ENCODE measurements at regions not wholly inside any gene's neighbourhood (a gene's known extent, or its start where the extent isn't known, plus 50 kb on each side); places are given as distances from the start of the nearest gene placed in this dataset.
"Not testable (repeated sequence)": the region's sequence is repeated elsewhere in the genome, so short reads cannot be mapped to it uniquely, and the experiment has no call there.

- DNase-seq (ENCODE audit: insufficient read length, low spot score), result no peak
- no peak for FAIRE-seq
These were observed 1569.0 kb downstream of the OLFM4 start for GRCh38 chr13:54597540-54598088.

GRCh38 chr13:54599413-54599812 lies 1570.8 kb downstream of the OLFM4 start:
- no peak for TF ChIP-seq SPI1 (IDR thresholded peaks at IDR 0.05; ENCODE audit: low read depth, low read length)
- DNase-seq (ENCODE audit: insufficient read length, low spot score) (no peak), FAIRE-seq (no peak)

More at GRCh38 chr13:54597540-54598088, 1569.0 kb downstream of the OLFM4 start:
- no peak for TF ChIP-seq TAF1 (IDR thresholded peaks at IDR 0.05; ENCODE audit: low read depth, low read length)
- TF ChIP-seq POLR2AphosphoS5 (IDR thresholded peaks at IDR 0.05; ENCODE audit: low read depth, low read length), result no peak
- no peak for TF ChIP-seq PAX5 (IDR thresholded peaks at IDR 0.05; ENCODE audit: insufficient read depth, low read length, severe bottlenecking)
- TF ChIP-seq POLR2A (IDR thresholded peaks at IDR 0.05; ENCODE audit: low read depth, low read length), result no peak
- TF ChIP-seq SPI1 (IDR thresholded peaks at IDR 0.05; ENCODE audit: low read depth, low read length), result no peak
- no peak for TF ChIP-seq POU2F2 (IDR thresholded peaks at IDR 0.05; ENCODE audit: low read depth, low read length)

- FAIRE-seq, result no peak
- no peak for DNase-seq (ENCODE audit: insufficient read length, low spot score)
- no peak for TF ChIP-seq POLR2AphosphoS5 (IDR thresholded peaks at IDR 0.05; ENCODE audit: low read depth, low read length)
- no peak for TF ChIP-seq POU2F2 (IDR thresholded peaks at IDR 0.05; ENCODE audit: low read depth, low read length)
- TF ChIP-seq PAX5 (IDR thresholded peaks at IDR 0.05; ENCODE audit: insufficient read depth, low read length, severe bottlenecking), result no peak
- TF ChIP-seq SPI1 (IDR thresholded peaks at IDR 0.05; ENCODE audit: low read depth, low read length), result no peak
- TF ChIP-seq TAF1 (IDR thresholded peaks at IDR 0.05; ENCODE audit: low read depth, low read length), result no peak
- no peak for TF ChIP-seq POLR2A (IDR thresholded peaks at IDR 0.05; ENCODE audit: low read depth, low read length)
These were observed 1578.3 kb downstream of the OLFM4 start for GRCh38 chr13:54606944-54607343.

- FAIRE-seq (no peak), DNase-seq (ENCODE audit: insufficient read length, low spot score) (no peak)
- TF ChIP-seq TAF1 (IDR thresholded peaks at IDR 0.05; ENCODE audit: low read depth, low read length) (no peak), POU2F2 (IDR thresholded peaks at IDR 0.05; ENCODE audit: low read depth, low read length) (no peak), POLR2AphosphoS5 (IDR thresholded peaks at IDR 0.05; ENCODE audit: low read depth, low read length) (no peak), PAX5 (IDR thresholded peaks at IDR 0.05; ENCODE audit: insufficient read depth, low read length, severe bottlenecking) (no peak), SPI1 (IDR thresholded peaks at IDR 0.05; ENCODE audit: low read depth, low read length) (no peak), POLR2A (IDR thresholded peaks at IDR 0.05; ENCODE audit: low read depth, low read length) (no peak)
These were observed 1578.8 kb downstream of the OLFM4 start for GRCh38 chr13:54607421-54607820.

- DNase-seq (ENCODE audit: insufficient read length, low spot score) (no peak), FAIRE-seq (no peak)
- TF ChIP-seq SPI1 (IDR thresholded peaks at IDR 0.05; ENCODE audit: low read depth, low read length), result no peak
- no peak for TF ChIP-seq POLR2A (IDR thresholded peaks at IDR 0.05; ENCODE audit: low read depth, low read length)
- TF ChIP-seq POU2F2 (IDR thresholded peaks at IDR 0.05; ENCODE audit: low read depth, low read length), result no peak
- TF ChIP-seq TAF1 (IDR thresholded peaks at IDR 0.05; ENCODE audit: low read depth, low read length), result no peak
- no peak for TF ChIP-seq PAX5 (IDR thresholded peaks at IDR 0.05; ENCODE audit: insufficient read depth, low read length, severe bottlenecking)
- no peak for TF ChIP-seq POLR2AphosphoS5 (IDR thresholded peaks at IDR 0.05; ENCODE audit: low read depth, low read length)
These were observed 1582.8 kb downstream of the OLFM4 start for GRCh38 chr13:54611390-54611789.

- DNase-seq (ENCODE audit: insufficient read length, low spot score) (no peak), FAIRE-seq (no peak)
- TF ChIP-seq SPI1 (IDR thresholded peaks at IDR 0.05; ENCODE audit: low read depth, low read length), result no peak
- TF ChIP-seq POU2F2 (IDR thresholded peaks at IDR 0.05; ENCODE audit: low read depth, low read length), result no peak
- no peak for TF ChIP-seq POLR2AphosphoS5 (IDR thresholded peaks at IDR 0.05; ENCODE audit: low read depth, low read length)
- no peak for TF ChIP-seq POLR2A (IDR thresholded peaks at IDR 0.05; ENCODE audit: low read depth, low read length)
- TF ChIP-seq TAF1 (IDR thresholded peaks at IDR 0.05; ENCODE audit: low read depth, low read length), result no peak
- TF ChIP-seq PAX5 (IDR thresholded peaks at IDR 0.05; ENCODE audit: insufficient read depth, low read length, severe bottlenecking), result no peak
These were observed 1586.1 kb downstream of the OLFM4 start for GRCh38 chr13:54614726-54615125.

GRCh38 chr13:54626504-54626903 lies 1597.9 kb downstream of the OLFM4 start:
- not testable (repeated sequence) for FAIRE-seq; DNase-seq (ENCODE audit: insufficient read length, low spot score)
- peak; percentile 86 for TF ChIP-seq SPI1 (IDR thresholded peaks at IDR 0.05; ENCODE audit: low read depth, low read length)

- DNase-seq (ENCODE audit: insufficient read length, low spot score) (no peak), FAIRE-seq (no peak)
- no peak for TF ChIP-seq TAF1 (IDR thresholded peaks at IDR 0.05; ENCODE audit: low read depth, low read length)
- no peak for TF ChIP-seq SPI1 (IDR thresholded peaks at IDR 0.05; ENCODE audit: low read depth, low read length)
These were observed 1599.2 kb downstream of the OLFM4 start for GRCh38 chr13:54627646-54628372.

- TF ChIP-seq PAX5 (IDR thresholded peaks at IDR 0.05; ENCODE audit: insufficient read depth, low read length, severe bottlenecking) (no peak), SPI1 (IDR thresholded peaks at IDR 0.05; ENCODE audit: low read depth, low read length) (no peak), TAF1 (IDR thresholded peaks at IDR 0.05; ENCODE audit: low read depth, low read length) (no peak), POLR2AphosphoS5 (IDR thresholded peaks at IDR 0.05; ENCODE audit: low read depth, low read length) (no peak), POLR2A (IDR thresholded peaks at IDR 0.05; ENCODE audit: low read depth, low read length) (no peak), POU2F2 (IDR thresholded peaks at IDR 0.05; ENCODE audit: low read depth, low read length) (no peak)
- FAIRE-seq, result no peak
- no peak for DNase-seq (ENCODE audit: insufficient read length, low spot score)
These were observed 1599.8 kb downstream of the OLFM4 start for GRCh38 chr13:54628383-54628782.

- DNase-seq (ENCODE audit: insufficient read length, low spot score) (no peak), FAIRE-seq (no peak)
- TF ChIP-seq TAF1 (IDR thresholded peaks at IDR 0.05; ENCODE audit: low read depth, low read length) (no peak), POLR2A (IDR thresholded peaks at IDR 0.05; ENCODE audit: low read depth, low read length) (no peak), SPI1 (IDR thresholded peaks at IDR 0.05; ENCODE audit: low read depth, low read length) (no peak)
These were observed 1604.8 kb downstream of the OLFM4 start for GRCh38 chr13:54633456-54633855.
